H1 (cell line): ENCODE measurements at regions not wholly inside any gene's neighbourhood (a gene's known extent, or its start where the extent isn't known, plus 50 kb on each side); places are given as distances from the start of the nearest gene placed in this dataset.
A peak's percentile ranks its signal among the peaks of the same experiment; 100 is the strongest.

Experiments used
- CTCF ChIA-PET: fragments of 300-600 bp; sonication (Branson Sonifier 250); formaldehyde crosslinking; loops from one replicate; lab custom pipeline; 2021; ENCODE audit not compliant: partially characterized antibody; lab: Charles Lee
- POLR2A ChIA-PET: fragments of 300-600 bp; sonication (Branson Sonifier 250); formaldehyde crosslinking; loops from one replicate; lab custom pipeline; 2021; ENCODE audit warnings: inconsistent platforms; ENCODE audit not compliant: partially characterized antibody; lab: Charles Lee
- DNase-seq, 2 experiments: peaks; one replicate each; pipeline versions ENCODE4 v3.0.0 to v3.0.0-alpha.2; 2010 to 2022; ENCODE audit warnings: low spot score in 2 of 2, low read depth in 1 of 2, mixed read lengths in 1 of 2
- FAIRE-seq: peaks from 2 replicates; lab custom pipeline; 2011; peaks lifted over from hg19 to GRCh38; lab: Jason Lieb, UNC
- H2AFZ ChIP-seq: 2 replicates; pipeline ENCODE4 v1.8.1; 2012; ENCODE audit warnings: low read length, inconsistent platforms
- H2AK5ac ChIP-seq: 2 replicates; pipeline ENCODE4 v1.6.1; 2013; ENCODE audit warnings: low read depth, low read length
- H2BK120ac ChIP-seq: replicated peaks from 2 replicates; pipeline ENCODE3; 2013; ENCODE audit warnings: low read depth, low read length, inconsistent platforms
- H2BK12ac ChIP-seq: 2 replicates; pipeline ENCODE4 v1.6.1; 2013; ENCODE audit warnings: low read depth, low read length
- H2BK15ac ChIP-seq: 2 replicates; pipeline ENCODE4 v1.6.1; 2013; ENCODE audit warnings: low read length
- H2BK20ac ChIP-seq: 2 replicates; pipeline ENCODE4 v1.6.1; 2013; ENCODE audit warnings: low read length
- H2BK5ac ChIP-seq: 2 replicates; pipeline ENCODE4 v1.6.1; 2013; ENCODE audit warnings: low read depth, low read length
- H3K14ac ChIP-seq: 2 replicates; pipeline ENCODE4 v1.6.1; 2013; ENCODE audit warnings: inconsistent platforms; ENCODE audit not compliant: insufficient read length
- H3K18ac ChIP-seq: 2 replicates; pipeline ENCODE4 v1.6.1; 2013; ENCODE audit warnings: low read length; ENCODE audit errors: extremely low read depth
- H3K23ac ChIP-seq: 2 replicates; pipeline ENCODE4 v1.6.1; 2013; ENCODE audit warnings: inconsistent platforms; ENCODE audit not compliant: insufficient read length
- H3K23me2 ChIP-seq: 2 replicates; pipeline ENCODE4 v1.6.1; 2013; ENCODE audit warnings: low read depth, low read length
- H3K27ac ChIP-seq: 2 replicates; pipeline ENCODE4 v1.6.1; 2011; ENCODE audit warnings: low read depth, low read length, inconsistent platforms
- H3K27me3 ChIP-seq, 4 experiments: replicated peaks in 1 of 4; 1 replicate in 1 of 4; 2 replicates in 3 of 4; pipeline versions ENCODE4 v1.6.1 to v1.8.1; 2011 to 2013; ENCODE audit warnings: low read length in 3 of 4, mild to moderate bottlenecking in 3 of 4, inconsistent platforms in 2 of 4, mixed read lengths in 2 of 4, moderate library complexity in 1 of 4; ENCODE audit not compliant: control insufficient read depth in 3 of 4, insufficient read depth in 3 of 4; ENCODE audit errors: extremely low read depth in 1 of 4
- H3K36me3 ChIP-seq, 4 experiments: 2 replicates each; pipeline versions ENCODE4 v1.6.1 to v1.8.1; 2011 to 2013; ENCODE audit warnings: mild to moderate bottlenecking in 4 of 4, low read length in 3 of 4, moderate library complexity in 2 of 4, control low read depth in 1 of 4, inconsistent platforms in 1 of 4; ENCODE audit not compliant: insufficient read depth in 4 of 4, control insufficient read depth in 2 of 4
- H3K4ac ChIP-seq: replicated peaks from 2 replicates; pipeline ENCODE3; 2013; ENCODE audit warnings: low read length, low read depth, mixed read lengths, inconsistent platforms; ENCODE audit not compliant: insufficient read length
- H3K4me1 ChIP-seq, 4 experiments: replicated peaks in 1 of 4; 1 replicate in 1 of 4; 2 replicates in 3 of 4; pipeline versions ENCODE4 v1.6.1 to v1.8.1; 2011 to 2013; ENCODE audit warnings: low read length in 3 of 4, inconsistent platforms in 2 of 4, mixed read lengths in 1 of 4; ENCODE audit not compliant: insufficient read depth in 4 of 4, control insufficient read depth in 3 of 4
- H3K4me2 ChIP-seq, 2 experiments: 2 replicates each; pipeline versions ENCODE4 v1.6.1 to v1.8.1; 2011 to 2013; ENCODE audit warnings: low read depth in 2 of 2, low read length in 2 of 2, control low read depth in 1 of 2, inconsistent platforms in 1 of 2, mild to moderate bottlenecking in 1 of 2; ENCODE audit not compliant: insufficient read depth in 1 of 2
- H3K4me3 ChIP-seq, 4 experiments: fragments of 200-600, 300-600 bp in 1 of 4; sonication (generic), shearing (Covaris generic), sonication (Bioruptor Twin) in 1 of 4; 2 replicates each; pipeline versions ENCODE4 v1.5.1 to v1.8.1; 2011 to 2016; ENCODE audit warnings: low read length in 4 of 4, low read depth in 3 of 4, control low read depth in 2 of 4, inconsistent platforms in 2 of 4, mild to moderate bottlenecking in 2 of 4, mixed read lengths in 1 of 4, moderate library complexity in 1 of 4; ENCODE audit not compliant: insufficient read depth in 2 of 4; ENCODE audit errors: extremely low read depth in 1 of 4
- H3K56ac ChIP-seq: replicated peaks from 2 replicates; pipeline ENCODE3; 2013; ENCODE audit warnings: low read depth, mild to moderate bottlenecking, mixed read lengths, low read length, inconsistent platforms; ENCODE audit not compliant: insufficient read length
- H3K79me1 ChIP-seq: 2 replicates; pipeline ENCODE4 v1.6.1; 2013; ENCODE audit warnings: low read depth, low read length, control low read depth
- H3K79me2 ChIP-seq, 2 experiments: 2 replicates each; pipeline versions ENCODE4 v1.6.1 to v1.8.1; 2012 to 2013; ENCODE audit warnings: low read length in 2 of 2, mild to moderate bottlenecking in 2 of 2, inconsistent platforms in 1 of 2; ENCODE audit not compliant: insufficient read depth in 2 of 2, control insufficient read depth in 1 of 2
- H3K9ac ChIP-seq, 4 experiments: replicated peaks in 1 of 4; 1 replicate in 1 of 4; 2 replicates in 3 of 4; pipeline versions ENCODE4 v1.6.1 to v1.8.1; 2011 to 2013; ENCODE audit warnings: low read depth in 3 of 4, low read length in 3 of 4, control low read depth in 2 of 4, mild to moderate bottlenecking in 2 of 4, moderate library complexity in 2 of 4, inconsistent platforms in 1 of 4; ENCODE audit errors: extremely low read depth in 1 of 4
- H3K9me3 ChIP-seq, 2 experiments: 2 replicates each; pipeline versions ENCODE4 v1.6.1 to v1.8.1; 2012 to 2013; ENCODE audit warnings: mild to moderate bottlenecking in 2 of 2, moderate library complexity in 2 of 2, control low read depth in 1 of 2, inconsistent platforms in 1 of 2, low read depth in 1 of 2, low read length in 1 of 2, mixed read lengths in 1 of 2; ENCODE audit not compliant: insufficient read depth in 2 of 2
- H4K20me1 ChIP-seq, 2 experiments: replicated peaks in 1 of 2; 2 replicates each; pipeline versions ENCODE3 to v1.8.1; 2011 to 2013; ENCODE audit warnings: inconsistent platforms in 2 of 2, low read length in 2 of 2, mild to moderate bottlenecking in 1 of 2; ENCODE audit not compliant: insufficient read depth in 2 of 2, control insufficient read depth in 1 of 2
- H4K5ac ChIP-seq: 2 replicates; pipeline ENCODE4 v1.6.1; 2013; ENCODE audit warnings: low read length, low read depth, mixed read lengths, inconsistent platforms; ENCODE audit not compliant: insufficient read length
- H4K8ac ChIP-seq: 2 replicates; pipeline ENCODE4 v1.8.0; 2013; ENCODE audit warnings: mild to moderate bottlenecking, moderate library complexity, low read length, inconsistent platforms; ENCODE audit not compliant: insufficient read depth; ENCODE audit errors: extremely low read depth
- H4K91ac ChIP-seq: replicated peaks from 2 replicates; pipeline ENCODE3; 2013; ENCODE audit warnings: low read length, mixed read lengths, inconsistent platforms; ENCODE audit not compliant: insufficient read length
- BRCA1 ChIP-seq: IDR thresholded peaks from 2 replicates; pipeline ENCODE4 v1.6.1; 2012; ENCODE audit warnings: low read depth, low read length, improper control_type of control experiment
- E2F6 ChIP-seq: IDR thresholded peaks from 2 replicates; pipeline ENCODE4 v1.6.1; 2012; ENCODE audit warnings: inconsistent platforms
- FOSL1 ChIP-seq: IDR thresholded peaks from 2 replicates; pipeline ENCODE4 v1.6.1; 2011; ENCODE audit warnings: mild to moderate bottlenecking, low read depth, low read length, moderate library complexity; ENCODE audit not compliant: insufficient read depth
- KDM1A ChIP-seq: fragments of 200-600, 300-600 bp; sonication (generic); IDR thresholded peaks from 2 replicates; pipeline ENCODE4 v1.7.1; 2016; ENCODE audit warnings: mild to moderate bottlenecking, low read length, borderline replicate concordance
- KDM5A ChIP-seq: fragments of 200-600 bp; IDR thresholded peaks from 2 replicates; pipeline ENCODE4 v1.7.1; 2012; ENCODE audit warnings: mild to moderate bottlenecking, low read length, inconsistent platforms, mixed read lengths
- PHF8 ChIP-seq: fragments of 200-600 bp; sonication (generic); conservative IDR thresholded peaks from 2 replicates; pipeline ENCODE4 v1.7.1; 2012; ENCODE audit warnings: low read depth, mild to moderate bottlenecking, inconsistent platforms, low read length, moderate library complexity
- POU5F1 ChIP-seq: IDR thresholded peaks from 2 replicates; pipeline ENCODE4 v1.6.1; 2011; ENCODE audit warnings: low read depth, mild to moderate bottlenecking, low read length, moderate library complexity
- RNF2 ChIP-seq: fragments of 200-900, 300-1000 bp; sonication (generic); IDR thresholded peaks from 2 replicates; pipeline ENCODE4 v1.7.1; 2016; ENCODE audit warnings: borderline replicate concordance, low read depth, mild to moderate bottlenecking, antibody characterized with exemption, low read length; ENCODE audit not compliant: poor library complexity, severe bottlenecking; ENCODE audit errors: missing control alignments
- SP1 ChIP-seq: IDR thresholded peaks from 2 replicates; pipeline ENCODE4 v1.6.1; 2011; ENCODE audit warnings: low read depth, low read length
- SP4 ChIP-seq: IDR thresholded peaks from 2 replicates; pipeline ENCODE4 v1.6.1; 2012; ENCODE audit warnings: low read length, inconsistent platforms
- SUZ12 ChIP-seq: fragments of 200-600 bp; sonication (generic); IDR thresholded peaks from 2 replicates; pipeline ENCODE4 v1.6.1; 2012; ENCODE audit warnings: mild to moderate bottlenecking, inconsistent platforms, low read length, moderate library complexity, mixed read lengths
- TAF7 ChIP-seq: optimal IDR thresholded peaks from 2 replicates; pipeline ENCODE3; 2011; ENCODE audit warnings: low read depth, mild to moderate bottlenecking, inconsistent platforms, low read length, moderate library complexity, borderline replicate concordance
- ZNF274 ChIP-seq: IDR thresholded peaks from 2 replicates; pipeline ENCODE4 v1.7.0; 2012; ENCODE audit warnings: low read length, borderline replicate concordance; ENCODE audit errors: extremely low read depth
- WGBS, 2 experiments: shearing (Covaris generic) in 1 of 2; methylation state at CpG; one replicate each; pipeline versions ENCODE4 v1.1.6 to v1.1.7; 2013 to 2015; ENCODE audit warnings: low lambda C conversion rate in 2 of 2, mixed read lengths in 2 of 2, inconsistent platforms in 1 of 2, low coverage in 1 of 2, missing lambda C conversion rate in 1 of 2; ENCODE audit not compliant: insufficient replicate concordance in 2 of 2, insufficient coverage in 1 of 2, insufficient read length in 1 of 2; ENCODE audit errors: extremely low coverage in 1 of 2, missing lambda C conversion rate in 1 of 2; 5-methylcytosine and 5-hydroxymethylcytosine counted together

- H4K91ac ChIP-seq: no peak overlapping the region
- TF ChIP-seq TAF7 (no peak), RNF2 (no peak), ZNF274 (no peak), FOSL1 (no peak), PHF8 (no peak), SUZ12 (no peak), KDM5A (no peak), BRCA1 (no peak), KDM1A (no peak), E2F6 (no peak), SP1 (no peak), POU5F1 (no peak), SP4 (no peak)
- WGBS, 2 experiments: 90% methylated on average over 8 of the region's 10 CpGs; no CpG with 5 or more reads in 1 of the 2 experiments
- no peak overlapping the region for H2BK12ac ChIP-seq
- H4K20me1 ChIP-seq: no peaks in the 10 kb centered on the region
- peak overlapping the region; percentile 41; the same call in 1 of the 2 replicates for H4K8ac ChIP-seq
- H2BK120ac ChIP-seq: no peak overlapping the region
- no peak overlapping the region for H2BK5ac ChIP-seq
- H3K23ac ChIP-seq: no peak overlapping the region
- DNase-seq (no peak), FAIRE-seq (no peak)
- H3K79me1 ChIP-seq: no peaks in the 10 kb centered on the region; the same call in 1 of the 2 replicates
- H4K5ac ChIP-seq: no peak overlapping the region
- ChIA-PET POLR2A (interaction anchor here (1.7 kb wide), 1 partner anchor 20 kb away, joined by 4 read pairs; no protein-coding TSS in a partner anchor), CTCF (interaction anchor here (1.0 kb wide), 1 partner anchor 22 kb away, joined by 4 read pairs; no protein-coding TSS in a partner anchor)
- H3K14ac ChIP-seq: no peak overlapping the region
- no peak overlapping the region for H2AFZ ChIP-seq
- H3K9ac ChIP-seq: no peak overlapping the region
- no peak overlapping the region for H3K27ac ChIP-seq
- H3K9me3 ChIP-seq: no peaks in the 10 kb centered on the region; a peak in 1 of 4 replicates
- no peaks in the 10 kb centered on the region for H3K36me3 ChIP-seq
- H3K4me2 ChIP-seq: no peak overlapping the region
- H3K27me3 ChIP-seq: no peaks in the 10 kb centered on the region
- H2BK15ac ChIP-seq: no peak overlapping the region
- H3K4ac ChIP-seq: no peak overlapping the region
- H3K4me3 ChIP-seq: no peak overlapping the region
- no peak overlapping the region for H3K18ac ChIP-seq
- H3K4me1 ChIP-seq: no peaks in the 10 kb centered on the region
- no peak overlapping the region for H2AK5ac ChIP-seq
- no peaks in the 10 kb centered on the region for H3K23me2 ChIP-seq
- no peak overlapping the region for H3K56ac ChIP-seq
- no peaks in the 10 kb centered on the region for H3K79me2 ChIP-seq
- H2BK20ac ChIP-seq: no peak overlapping the region
Measured at GRCh38 chr3:127072221-127072771, 89.4 kb downstream of the PLXNA1 start.
